ENCODE measurements at regions not wholly inside any gene's neighbourhood (a gene's known extent, or its start where the extent isn't known, plus 50 kb on each side); places are given as distances from the start of the nearest gene placed in this dataset.
"Not testable (repeated sequence)": the region's sequence is repeated elsewhere in the genome, so short reads cannot be mapped to it uniquely, and the experiment has no call there.

DNA sequence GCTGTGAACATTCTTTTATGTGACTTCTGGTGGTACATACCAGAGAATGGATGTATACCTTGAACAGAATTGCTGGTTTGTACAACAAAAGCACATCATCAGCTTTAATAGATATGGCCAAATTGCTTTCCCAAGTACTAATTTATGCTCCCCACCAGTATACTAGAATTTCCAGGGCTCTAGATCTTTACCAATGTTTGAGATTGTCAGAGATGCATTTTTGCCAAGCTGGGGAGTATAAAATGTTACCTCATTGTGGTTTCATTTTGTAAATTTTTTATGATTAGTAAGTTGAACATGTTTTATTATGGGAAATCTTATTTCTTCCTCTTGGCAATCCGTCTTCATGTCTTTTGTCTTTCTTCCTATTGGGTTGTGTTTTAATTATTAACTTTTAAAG, 179.9 kb upstream of the TMEM106B start:
- Histone ChIP-seq H3K27ac (ENCODE audit: low read depth, low read length, severe bottlenecking) (peak overlapping the region; percentile 7), H3K9me3 (ENCODE audit: control insufficient read depth, low read length) (no peaks in the 10 kb centered on the region), H3K4me1 (ENCODE audit: control insufficient read depth, insufficient read depth, low read length, poor library complexity, severe bottlenecking) (peaks cover 36% of the 10 kb centered on the region), H3K36me3 (ENCODE audit: control insufficient read depth, insufficient read depth, low read length) (no peaks in the 10 kb centered on the region), H3K4me3 (ENCODE audit: extremely low read depth, insufficient read depth, low read length, poor library complexity, severe bottlenecking) (no peak overlapping the region)
- no CpG with 5 or more reads among the region's 1 CpG for WGBS, 2 experiments (ENCODE audit: insufficient coverage in 2 of 2)

DNA sequence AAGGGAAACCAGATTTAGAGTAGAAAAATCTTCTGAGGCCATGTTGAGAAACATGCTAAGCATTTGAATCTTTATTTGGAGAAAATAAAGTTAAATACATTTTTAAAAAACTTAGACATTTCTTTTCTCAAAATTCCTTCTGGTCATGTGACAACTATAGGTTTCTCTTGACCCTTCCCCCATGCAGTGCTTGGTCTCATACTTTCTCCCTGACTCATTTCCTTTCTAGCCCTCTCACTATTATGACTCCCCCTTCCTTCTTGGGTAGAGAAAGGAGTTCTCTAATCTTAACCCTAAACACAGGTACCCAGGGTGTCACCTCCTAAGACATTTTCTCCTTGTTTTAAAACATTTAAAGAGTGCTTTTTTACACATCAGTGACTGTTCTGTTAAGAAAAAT, 179.5 kb upstream of the TMEM106B start:
- Histone ChIP-seq H3K9me3 (ENCODE audit: control insufficient read depth, low read length) (no peaks in the 10 kb centered on the region), H3K27ac (ENCODE audit: low read depth, low read length, severe bottlenecking) (peak overlapping the region; percentile 52), H3K4me1 (ENCODE audit: control insufficient read depth, insufficient read depth, low read length, poor library complexity, severe bottlenecking) (peaks cover 36% of the 10 kb centered on the region), H3K4me3 (ENCODE audit: extremely low read depth, insufficient read depth, low read length, poor library complexity, severe bottlenecking) (no peak overlapping the region), H3K36me3 (ENCODE audit: control insufficient read depth, insufficient read depth, low read length) (no peaks in the 10 kb centered on the region)

- no peaks in the 10 kb centered on the region for H3K9me3 ChIP-seq (ENCODE audit: control insufficient read depth, low read length)
- WGBS, 2 experiments (ENCODE audit: insufficient coverage in 2 of 2): no CpG with 5 or more reads among the region's 1 CpG
- H3K27ac ChIP-seq (ENCODE audit: low read depth, low read length, severe bottlenecking): peak overlapping the region; percentile 32
- H3K4me1 ChIP-seq (ENCODE audit: control insufficient read depth, insufficient read depth, low read length, poor library complexity, severe bottlenecking): peaks cover 36% of the 10 kb centered on the region
- H3K4me3 ChIP-seq (ENCODE audit: extremely low read depth, insufficient read depth, low read length, poor library complexity, severe bottlenecking): no peak overlapping the region
- H3K36me3 ChIP-seq (ENCODE audit: control insufficient read depth, insufficient read depth, low read length): no peaks in the 10 kb centered on the region
These were observed 178.9 kb upstream of the TMEM106B start for GRCh38 chr7:12032146-12032545.

GRCh38 chr7:12043457-12043856, 167.6 kb upstream of the TMEM106B start:
- H3K4me3 ChIP-seq (ENCODE audit: extremely low read depth, insufficient read depth, low read length, poor library complexity, severe bottlenecking); H3K4me1 ChIP-seq (ENCODE audit: control insufficient read depth, insufficient read depth, low read length, poor library complexity, severe bottlenecking); H3K36me3 ChIP-seq (ENCODE audit: control insufficient read depth, insufficient read depth, low read length); H3K9me3 ChIP-seq (ENCODE audit: control insufficient read depth, low read length); H3K27ac ChIP-seq (ENCODE audit: low read depth, low read length, severe bottlenecking): not testable (repeated sequence)

GRCh38 chr7:12052211-12052610, 158.9 kb upstream of the TMEM106B start:
- Histone ChIP-seq H3K4me3 (ENCODE audit: extremely low read depth, insufficient read depth, low read length, poor library complexity, severe bottlenecking) (no peak overlapping the region), H3K36me3 (ENCODE audit: control insufficient read depth, insufficient read depth, low read length) (no peaks in the 10 kb centered on the region), H3K9me3 (ENCODE audit: control insufficient read depth, low read length) (no peaks in the 10 kb centered on the region), H3K27ac (ENCODE audit: low read depth, low read length, severe bottlenecking) (no peak overlapping the region), H3K4me1 (ENCODE audit: control insufficient read depth, insufficient read depth, low read length, poor library complexity, severe bottlenecking) (no peaks in the 10 kb centered on the region)
- WGBS, 2 experiments (ENCODE audit: insufficient coverage in 2 of 2): 80 to 92% methylated on average over 2 of the region's 2 CpGs

- H3K4me1 ChIP-seq (ENCODE audit: control insufficient read depth, insufficient read depth, low read length, poor library complexity, severe bottlenecking): no peaks in the 10 kb centered on the region
- H3K9me3 ChIP-seq (ENCODE audit: control insufficient read depth, low read length): no peaks in the 10 kb centered on the region
- H3K27ac ChIP-seq (ENCODE audit: low read depth, low read length, severe bottlenecking): no peak overlapping the region
- WGBS, 2 experiments (ENCODE audit: insufficient coverage in 2 of 2): 43% methylated on average over 5 of the region's 5 CpGs; no CpG with 5 or more reads in 1 of the 2 experiments
- no peak overlapping the region for H3K4me3 ChIP-seq (ENCODE audit: extremely low read depth, insufficient read depth, low read length, poor library complexity, severe bottlenecking)
- no peaks in the 10 kb centered on the region for H3K36me3 ChIP-seq (ENCODE audit: control insufficient read depth, insufficient read depth, low read length)
These were observed 157.5 kb upstream of the TMEM106B start for GRCh38 chr7:12053561-12053960.

DNA sequence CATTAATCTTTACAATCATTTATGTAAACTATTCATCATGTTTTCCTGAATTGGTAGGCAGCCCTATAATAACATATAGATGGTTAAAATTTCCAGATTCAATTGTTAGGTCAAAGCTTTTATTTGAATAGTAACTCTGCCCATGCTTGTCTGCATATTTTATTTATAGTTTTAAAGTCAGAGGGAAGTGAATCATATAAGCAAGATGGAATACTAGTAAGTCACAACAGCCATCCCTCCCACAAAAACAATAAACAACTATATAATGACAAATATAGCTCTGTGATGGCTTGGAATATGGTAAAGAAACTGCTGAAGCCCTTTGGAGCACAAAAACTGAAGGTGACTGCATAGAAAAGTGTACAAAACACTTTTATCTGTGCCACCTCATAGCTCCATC, 156.3 kb upstream of the TMEM106B start:
- Histone ChIP-seq H3K4me1 (ENCODE audit: control insufficient read depth, insufficient read depth, low read length, poor library complexity, severe bottlenecking) (no peaks in the 10 kb centered on the region), H3K9me3 (ENCODE audit: control insufficient read depth, low read length) (no peaks in the 10 kb centered on the region), H3K27ac (ENCODE audit: low read depth, low read length, severe bottlenecking) (no peak overlapping the region), H3K36me3 (ENCODE audit: control insufficient read depth, insufficient read depth, low read length) (no peaks in the 10 kb centered on the region), H3K4me3 (ENCODE audit: extremely low read depth, insufficient read depth, low read length, poor library complexity, severe bottlenecking) (no peak overlapping the region)

- Histone ChIP-seq H3K4me1 (ENCODE audit: control insufficient read depth, insufficient read depth, low read length, poor library complexity, severe bottlenecking) (no peaks in the 10 kb centered on the region), H3K4me3 (ENCODE audit: extremely low read depth, insufficient read depth, low read length, poor library complexity, severe bottlenecking) (no peak overlapping the region), H3K27ac (ENCODE audit: low read depth, low read length, severe bottlenecking) (no peak overlapping the region), H3K36me3 (ENCODE audit: control insufficient read depth, insufficient read depth, low read length) (no peaks in the 10 kb centered on the region), H3K9me3 (ENCODE audit: control insufficient read depth, low read length) (no peaks in the 10 kb centered on the region)
These were observed 154.7 kb upstream of the TMEM106B start for GRCh38 chr7:12056381-12056780.

GRCh38 chr7:12056977-12057376, 154.1 kb upstream of the TMEM106B start:
- H3K4me3 ChIP-seq (ENCODE audit: extremely low read depth, insufficient read depth, low read length, poor library complexity, severe bottlenecking): no peak overlapping the region
- no peaks in the 10 kb centered on the region for H3K9me3 ChIP-seq (ENCODE audit: control insufficient read depth, low read length)
- H3K36me3 ChIP-seq (ENCODE audit: control insufficient read depth, insufficient read depth, low read length): no peaks in the 10 kb centered on the region
- H3K27ac ChIP-seq (ENCODE audit: low read depth, low read length, severe bottlenecking): no peak overlapping the region
- no CpG with 5 or more reads among the region's 2 CpGs for WGBS, 2 experiments (ENCODE audit: insufficient coverage in 2 of 2)
- H3K4me1 ChIP-seq (ENCODE audit: control insufficient read depth, insufficient read depth, low read length, poor library complexity, severe bottlenecking): no peaks in the 10 kb centered on the region

GRCh38 chr7:12062062-12062461, 149.0 kb upstream of the TMEM106B start:
- Histone ChIP-seq H3K9me3 (ENCODE audit: control insufficient read depth, low read length) (no peaks in the 10 kb centered on the region), H3K36me3 (ENCODE audit: control insufficient read depth, insufficient read depth, low read length) (no peaks in the 10 kb centered on the region), H3K4me1 (ENCODE audit: control insufficient read depth, insufficient read depth, low read length, poor library complexity, severe bottlenecking) (no peaks in the 10 kb centered on the region), H3K4me3 (ENCODE audit: extremely low read depth, insufficient read depth, low read length, poor library complexity, severe bottlenecking) (no peak overlapping the region), H3K27ac (ENCODE audit: low read depth, low read length, severe bottlenecking) (no peak overlapping the region)

- Histone ChIP-seq H3K9me3 (ENCODE audit: control insufficient read depth, low read length) (no peaks in the 10 kb centered on the region), H3K4me1 (ENCODE audit: control insufficient read depth, insufficient read depth, low read length, poor library complexity, severe bottlenecking) (no peaks in the 10 kb centered on the region), H3K27ac (ENCODE audit: low read depth, low read length, severe bottlenecking) (no peak overlapping the region), H3K36me3 (ENCODE audit: control insufficient read depth, insufficient read depth, low read length) (no peaks in the 10 kb centered on the region), H3K4me3 (ENCODE audit: extremely low read depth, insufficient read depth, low read length, poor library complexity, severe bottlenecking) (no peak overlapping the region)
- WGBS, 2 experiments (ENCODE audit: insufficient coverage in 2 of 2): 80% methylated on average over 1 of the region's 1 CpG; no CpG with 5 or more reads in 1 of the 2 experiments
These were observed 146.4 kb upstream of the TMEM106B start for GRCh38 chr7:12064586-12065127.

- H3K4me3 ChIP-seq (ENCODE audit: extremely low read depth, insufficient read depth, low read length, poor library complexity, severe bottlenecking): no peak overlapping the region
- no peaks in the 10 kb centered on the region for H3K9me3 ChIP-seq (ENCODE audit: control insufficient read depth, low read length)
- H3K4me1 ChIP-seq (ENCODE audit: control insufficient read depth, insufficient read depth, low read length, poor library complexity, severe bottlenecking): no peaks in the 10 kb centered on the region
- H3K27ac ChIP-seq (ENCODE audit: low read depth, low read length, severe bottlenecking): no peak overlapping the region
- H3K36me3 ChIP-seq (ENCODE audit: control insufficient read depth, insufficient read depth, low read length): no peaks in the 10 kb centered on the region
- WGBS, 2 experiments (ENCODE audit: insufficient coverage in 2 of 2): 18 to 39% methylated on average over 1 of the region's 4 CpGs
These were observed 145.1 kb upstream of the TMEM106B start for GRCh38 chr7:12066004-12066403.

Measured in mesodermal cell (in vitro differentiated cells).